HG03103 (cell line): ENCODE measurements at regions not wholly inside any gene's neighbourhood (a gene's known extent, or its start where the extent isn't known, plus 50 kb on each side); places are given as distances from the start of the nearest gene placed in this dataset.

Experiments
- ATAC-seq: cut with Tn5 transposase; IDR thresholded peaks from one replicate; pipeline ENCODE4 v1.9.1; 2021; ENCODE audit warnings: low read depth; ENCODE audit not compliant: unreplicated experiment

GRCh38 chr7:118298771-118299170 is 74.3 kb downstream of the ANKRD7 start:
- no peak for ATAC-seq

DNA sequence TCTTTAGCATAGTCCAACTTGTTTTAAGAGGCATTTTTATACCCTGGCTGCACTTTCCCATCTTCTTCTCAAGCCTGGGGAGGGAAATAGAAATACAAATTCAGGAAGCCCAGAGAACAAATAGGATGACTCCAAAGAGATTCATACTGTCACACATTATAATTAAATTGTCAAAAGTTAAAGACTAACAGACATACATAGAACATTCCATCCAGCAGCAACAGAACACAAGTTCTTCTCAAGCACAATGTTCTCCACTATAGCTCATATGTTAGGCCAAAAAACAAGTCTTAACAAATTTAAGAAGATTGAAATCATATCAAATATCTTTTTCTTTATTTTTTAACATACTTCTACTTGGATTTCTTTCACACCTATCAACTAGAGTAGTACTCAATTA is 75.7 kb downstream of the ANKRD7 start:
- ATAC-seq: no peak

GRCh38 chr7:118304100-118304499 is 79.6 kb downstream of the ANKRD7 start:
- no peak for ATAC-seq

DNA sequence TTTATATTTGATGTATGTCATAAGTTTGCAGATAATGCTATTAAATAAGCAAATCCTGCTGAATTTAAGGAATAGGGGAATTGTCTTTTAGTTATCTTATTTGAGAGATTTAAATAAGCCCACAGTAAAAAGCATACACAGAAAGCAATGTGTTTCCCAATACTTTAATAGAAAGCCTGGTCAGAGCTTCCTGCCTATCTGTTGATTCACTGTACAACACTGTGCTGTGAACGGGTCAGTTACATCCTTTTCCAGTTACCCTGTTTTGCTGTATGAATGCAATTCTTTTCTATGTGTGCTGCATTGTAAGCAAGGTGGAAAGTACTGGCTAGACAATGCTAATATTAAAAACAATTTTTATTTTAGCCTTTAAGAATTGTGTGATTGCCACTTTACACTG is 81.2 kb downstream of the ANKRD7 start:
- no peak for ATAC-seq

GRCh38 chr7:118306771-118307170 is 82.3 kb downstream of the ANKRD7 start:
- no peak for ATAC-seq

DNA sequence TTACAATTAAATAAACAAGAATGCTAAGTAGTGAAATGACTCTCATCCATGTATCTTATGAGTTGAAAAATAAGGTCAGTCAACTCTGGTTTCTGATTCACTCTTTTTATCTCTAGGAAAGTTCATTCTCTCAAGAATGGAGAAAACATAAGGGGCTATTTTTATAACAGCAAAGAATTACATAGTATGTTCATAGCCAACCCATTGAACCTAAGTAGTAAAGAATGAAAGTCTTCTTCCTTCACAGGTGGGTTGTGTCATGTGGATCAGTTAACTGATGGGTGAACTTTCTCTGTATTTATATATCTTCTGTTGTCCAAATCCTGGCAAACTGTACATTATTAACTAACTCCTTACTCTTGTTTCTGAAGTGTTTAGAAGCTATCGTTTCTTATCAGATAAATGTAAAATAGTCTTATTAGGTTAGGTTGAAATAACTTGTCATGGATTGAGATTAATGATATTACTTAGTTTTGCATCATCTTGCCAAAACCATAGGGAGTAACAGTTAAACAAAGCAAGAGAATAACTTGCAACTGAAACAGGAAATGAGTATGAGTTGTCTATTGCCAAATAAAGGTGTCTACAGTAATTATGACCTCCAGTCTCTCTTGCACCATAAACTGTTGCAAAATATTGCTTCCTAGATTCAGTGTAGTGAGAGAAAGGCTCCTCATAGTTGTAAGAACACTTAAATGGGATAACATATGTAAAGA is 86.8 kb downstream of the ANKRD7 start:
- ATAC-seq: peak; percentile 80

GRCh38 chr7:118312051-118312450 is 87.5 kb downstream of the ANKRD7 start:
- ATAC-seq: no peak

GRCh38 chr7:118312966-118313365 is 88.5 kb downstream of the ANKRD7 start:
- ATAC-seq: peak; percentile 40

DNA sequence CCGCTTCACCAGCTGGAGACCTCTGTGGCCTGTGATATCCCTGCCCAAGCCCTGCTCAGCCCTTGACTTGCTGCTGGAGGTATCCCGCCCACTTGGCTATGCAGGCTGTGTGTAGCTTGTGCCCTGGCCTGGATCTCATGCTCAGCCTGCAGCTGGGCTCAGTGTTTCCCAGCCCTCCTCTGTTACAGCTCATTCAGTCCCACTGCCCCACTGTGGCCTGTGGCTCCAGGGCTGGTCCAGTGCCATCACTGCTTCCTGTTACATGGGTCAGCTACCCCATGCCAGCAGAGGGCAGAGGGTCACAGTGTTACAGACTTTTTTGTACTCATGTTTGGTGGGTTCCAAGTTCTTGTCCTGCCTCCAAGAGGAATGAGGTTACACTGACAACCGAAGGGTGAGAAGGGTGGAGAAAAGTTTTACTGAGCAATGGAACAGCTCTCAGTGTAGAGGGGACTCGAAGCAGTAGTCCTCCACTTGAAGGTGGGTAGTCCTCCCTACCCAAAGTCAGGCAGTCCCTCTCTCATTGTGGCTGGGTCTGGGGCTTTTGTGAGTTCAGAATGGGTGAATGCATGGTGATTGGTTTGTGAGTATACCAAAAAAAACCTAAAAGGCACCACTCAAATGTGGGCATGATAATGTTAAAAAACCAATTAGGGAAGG is 100.4 kb downstream of the ANKRD7 start:
- no peak for ATAC-seq

GRCh38 chr7:118325450-118325808 is 100.9 kb downstream of the ANKRD7 start:
- no peak for ATAC-seq

- ATAC-seq: no peak
Measured at GRCh38 chr7:118327174-118327573, 102.7 kb downstream of the ANKRD7 start.

GRCh38 chr7:118328505-118329211 is 104.2 kb downstream of the ANKRD7 start:
- ATAC-seq: no peak

DNA sequence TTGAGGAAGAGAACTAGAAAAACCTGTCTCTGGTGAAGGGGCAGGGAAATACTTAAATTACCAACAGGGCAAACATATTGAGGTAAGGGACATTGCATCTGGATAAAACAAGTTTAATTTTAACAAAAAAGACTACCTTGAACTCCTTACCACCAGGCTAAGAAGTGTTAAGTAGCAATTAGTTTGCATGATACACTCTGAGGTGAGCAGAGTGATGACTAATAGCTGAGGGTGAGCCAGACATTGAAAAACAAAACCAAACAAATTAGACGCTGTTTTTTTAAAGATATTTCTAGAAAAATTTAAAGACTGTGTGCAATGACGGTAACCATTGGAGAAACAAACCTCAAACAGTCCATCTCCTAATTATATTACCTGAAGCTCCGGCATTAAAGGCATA is 105.9 kb downstream of the ANKRD7 start:
- ATAC-seq: no peak

GRCh38 chr7:118346748-118347147 is 122.2 kb downstream of the ANKRD7 start:
- no peak for ATAC-seq

GRCh38 chr7:118349604-118350003 is 125.1 kb downstream of the ANKRD7 start:
- ATAC-seq: no peak

DNA sequence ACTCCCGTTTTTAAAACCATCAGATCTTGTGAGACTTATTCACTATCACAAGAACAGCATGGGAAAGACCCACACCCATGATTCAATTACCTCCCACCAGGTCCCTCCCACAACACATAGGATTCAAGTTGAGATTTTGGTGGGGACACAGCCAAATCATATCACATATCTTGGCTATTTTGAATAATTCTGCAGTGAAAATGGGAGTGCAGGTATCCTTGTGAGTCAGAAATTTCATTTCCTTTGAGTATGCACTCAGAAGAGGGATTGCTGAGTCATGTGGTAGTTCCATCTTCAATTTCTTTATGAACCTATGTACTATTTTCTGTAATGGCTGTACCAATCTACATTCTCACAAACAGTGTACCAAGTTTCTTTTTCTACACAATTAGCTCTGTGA is 125.8 kb downstream of the ANKRD7 start:
- no peak for ATAC-seq

DNA sequence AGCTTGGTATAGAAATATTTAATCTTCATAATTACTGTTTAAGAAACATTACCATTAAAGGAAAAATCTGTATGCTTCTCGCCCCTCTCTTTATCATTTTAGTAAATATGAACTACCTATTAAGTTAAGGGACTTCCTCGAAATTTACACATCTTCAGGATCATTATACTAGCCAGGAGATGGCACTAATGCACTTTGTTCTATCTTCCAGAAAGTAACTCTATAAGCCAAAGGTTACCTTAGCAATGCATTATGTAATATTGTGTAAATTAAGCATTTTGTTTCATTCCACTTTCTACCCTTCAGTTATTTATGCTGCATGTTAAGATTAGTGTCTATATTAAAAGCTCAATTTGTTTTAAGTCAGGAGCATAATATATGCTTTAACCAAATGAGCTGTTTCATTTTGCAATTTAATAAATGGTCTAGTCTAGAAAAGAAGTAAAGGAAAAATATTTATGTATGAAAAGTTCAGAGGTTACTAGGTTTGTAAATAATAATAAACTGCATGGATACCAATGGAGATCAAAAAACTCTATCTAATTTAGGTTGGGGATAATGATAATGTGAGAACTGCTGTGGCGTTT is 128.5 kb downstream of the ANKRD7 start:
- ATAC-seq: no peak

- ATAC-seq: no peak
Measured at GRCh38 chr7:118366363-118366762, 141.9 kb downstream of the ANKRD7 start.

DNA sequence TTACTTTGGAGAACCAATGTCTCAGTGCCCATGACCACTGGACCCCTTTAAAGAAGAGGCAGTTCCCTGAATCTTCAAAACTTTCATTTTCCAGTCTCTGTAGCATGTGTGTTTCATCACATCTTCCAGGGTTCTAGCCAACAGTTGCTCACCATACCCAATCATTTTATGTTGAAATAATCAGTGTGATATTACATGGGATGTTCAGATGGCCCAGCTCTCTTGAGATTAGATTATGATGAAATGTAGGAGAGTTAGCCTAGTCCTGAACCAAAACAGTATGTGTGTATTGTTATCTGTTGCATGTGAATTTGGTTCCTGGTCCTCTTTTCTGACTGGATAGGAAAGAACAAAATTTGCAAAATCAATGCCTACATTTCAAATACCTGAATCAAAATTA is 144.5 kb downstream of the ANKRD7 start:
- no peak for ATAC-seq

- no peak for ATAC-seq
Measured at GRCh38 chr7:118369987-118370386, 145.5 kb downstream of the ANKRD7 start.

GRCh38 chr7:118372530-118372929 is 148.0 kb downstream of the ANKRD7 start:
- ATAC-seq: no peak
